Upper lobe of left lung (tissue), 6 donors: ENCODE measurements at regions not wholly inside any gene's neighbourhood (a gene's known extent, or its start where the extent isn't known, plus 50 kb on each side); places are given as distances from the start of the nearest gene placed in this dataset.
A peak's percentile ranks its signal among the peaks of the same experiment; 100 is the strongest.

Experiments
- ATAC-seq, 2 donors: fragments of 200-7000 bp; cut with Tn5 transposase; one replicate each; pipeline ENCODE4 v1.9.1; 2022; ENCODE audit warnings: mild to moderate bottlenecking in 2 of 2, moderate library complexity in 2 of 2; ENCODE audit not compliant: low FRiP score in 2 of 2
- DNase-seq, 2 donors: peaks; one replicate each; pipeline ENCODE4 v3.0.0-alpha.2; 2019 to 2020
- H3K27ac ChIP-seq, 4 donors: fragments of 200-600 bp; sonication (generic); one replicate each; pipeline ENCODE4 v1.5.1; 2016 to 2019
- H3K27me3 ChIP-seq, 4 donors: fragments of 200-600 bp; sonication (generic); one replicate each; pipeline ENCODE4 v1.5.1; 2017 to 2019
- H3K36me3 ChIP-seq, 4 donors: fragments of 200-600 bp; sonication (generic); one replicate each; pipeline ENCODE4 v1.5.1; 2016 to 2019
- H3K4me1 ChIP-seq, 4 donors: fragments of 200-600 bp; sonication (generic); one replicate each; pipeline ENCODE4 v1.5.1; 2018 to 2019
- H3K4me3 ChIP-seq, 4 donors: fragments of 200-600 bp; sonication (generic); one replicate each; pipeline ENCODE4 v1.5.1; 2017 to 2019; ENCODE audit warnings: mild to moderate bottlenecking in 2 of 4, moderate library complexity in 1 of 4
- H3K9me3 ChIP-seq, 4 donors: fragments of 200-600 bp; sonication (generic); one replicate each; pipeline ENCODE4 v1.5.1; 2018 to 2019
- CTCF ChIP-seq, 6 experiments: fragments of 450-650 bp in 4 of 6; fragments of 200-600 bp in 2 of 6; sonication (generic) in 2 of 6; IDR thresholded peaks; one replicate each; pipeline ENCODE4 v1.5.1; 2016 to 2019; ENCODE audit warnings: antibody characterized with exemption in 6 of 6
- EP300 ChIP-seq, 4 donors: sonication (generic); formaldehyde crosslinking; IDR thresholded peaks; one replicate each; pipeline ENCODE4 v1.5.1; 2017; ENCODE audit warnings: antibody characterized with exemption in 4 of 4, control low read depth in 2 of 4
- POLR2A ChIP-seq, 4 donors: fragments of 450-650 bp; IDR thresholded peaks; one replicate each; pipeline ENCODE4 v1.5.1; 2016 to 2017; ENCODE audit warnings: antibody characterized with exemption in 4 of 4, mild to moderate bottlenecking in 2 of 4
- POLR2AphosphoS5 ChIP-seq, 2 donors: sonication (generic); formaldehyde crosslinking; IDR thresholded peaks; one replicate each; pipeline ENCODE4 v1.5.1; 2017; ENCODE audit warnings: antibody characterized with exemption in 2 of 2
- WGBS, 2 donors: methylation state at CpG; one replicate each; pipeline ENCODE4 v1.1.5; 2017 to 2018; 5-methylcytosine and 5-hydroxymethylcytosine counted together
- donor health status: DM: no; HTN: no; CAD: no; lungs with moderate emphysema.
- donor health status: DM: no; HTN: yes; CAD: no; lungs with severe emphysema.

- DNase-seq = no peak
- no peak overlapping the region for H3K4me3 ChIP-seq
- no peaks in the 10 kb centered on the region for H3K4me1 ChIP-seq
- TF ChIP-seq POLR2AphosphoS5 (IDR thresholded peaks at IDR 0.05) (no peak), POLR2A (IDR thresholded peaks at IDR 0.05) (no peak), EP300 (IDR thresholded peaks at IDR 0.05) (no peak), CTCF (IDR thresholded peaks at IDR 0.05) (no peak)
- H3K27ac ChIP-seq = no peak overlapping the region
- ATAC-seq = no peak
- H3K27me3 ChIP-seq = no peaks in the 10 kb centered on the region
- 84 to 85% methylated on average over 2 of the region's 2 CpGs for WGBS, 2 donors
- no peaks in the 10 kb centered on the region for H3K36me3 ChIP-seq
- H3K9me3 ChIP-seq = no peaks in the 10 kb centered on the region
These were observed 494.2 kb downstream of the SOX5 start for GRCh38 chr12:23455283-23455682.

GRCh38 chr12:23458640-23459039 is 490.8 kb downstream of the SOX5 start:
- no peak for DNase-seq
- TF ChIP-seq CTCF (IDR thresholded peaks at IDR 0.05) = no peak
- no peak for TF ChIP-seq POLR2AphosphoS5 (IDR thresholded peaks at IDR 0.05)
- no peak for TF ChIP-seq EP300 (IDR thresholded peaks at IDR 0.05)
- no peak for TF ChIP-seq POLR2A (IDR thresholded peaks at IDR 0.05)
- ATAC-seq = no peak
- H3K9me3 ChIP-seq = no peaks in the 10 kb centered on the region
- H3K27me3 ChIP-seq = no peaks in the 10 kb centered on the region
- H3K4me3 ChIP-seq = no peak overlapping the region
- H3K36me3 ChIP-seq = no peaks in the 10 kb centered on the region
- H3K27ac ChIP-seq = no peak overlapping the region
- H3K4me1 ChIP-seq = no peaks in the 10 kb centered on the region
- WGBS, 2 donors = 91 to 97% methylated on average over 2 of the region's 2 CpGs

- H3K4me1 ChIP-seq = no peaks in the 10 kb centered on the region
- H3K4me3 ChIP-seq = no peak overlapping the region
- H3K9me3 ChIP-seq = peaks cover 0 to 11% (median 0%) of the 10 kb centered on the region in 4 donors
- no peaks in the 10 kb centered on the region for H3K36me3 ChIP-seq
- ATAC-seq (no peak), DNase-seq (no peak)
- no peaks in the 10 kb centered on the region for H3K27me3 ChIP-seq
- TF ChIP-seq POLR2A (IDR thresholded peaks at IDR 0.05) (no peak), EP300 (IDR thresholded peaks at IDR 0.05) (no peak), POLR2AphosphoS5 (IDR thresholded peaks at IDR 0.05) (no peak), CTCF (IDR thresholded peaks at IDR 0.05) (no peak)
- 48 to 55% methylated on average over 3 of the region's 3 CpGs for WGBS, 2 donors
- H3K27ac ChIP-seq = no peak overlapping the region
These were observed 486.9 kb downstream of the SOX5 start for GRCh38 chr12:23462546-23462945.

GRCh38 chr12:23463172-23463571 is 486.3 kb downstream of the SOX5 start:
- H3K27ac ChIP-seq = no peak overlapping the region
- WGBS, 2 donors = 88 to 97% methylated on average over 1 of the region's 1 CpG
- TF ChIP-seq EP300 (IDR thresholded peaks at IDR 0.05) (no peak), CTCF (IDR thresholded peaks at IDR 0.05) (no peak), POLR2A (IDR thresholded peaks at IDR 0.05) (no peak), POLR2AphosphoS5 (IDR thresholded peaks at IDR 0.05) (no peak)
- H3K36me3 ChIP-seq = no peaks in the 10 kb centered on the region
- H3K4me1 ChIP-seq = no peaks in the 10 kb centered on the region
- no peak for ATAC-seq
- DNase-seq = no peak
- H3K4me3 ChIP-seq = no peak overlapping the region
- no peaks in the 10 kb centered on the region for H3K27me3 ChIP-seq
- peaks cover 0 to 11% (median 0%) of the 10 kb centered on the region in 4 donors for H3K9me3 ChIP-seq

GRCh38 chr12:23464241-23464812 is 485.1 kb downstream of the SOX5 start:
- H3K4me3 ChIP-seq = no peak overlapping the region
- peak in 1 of 2 donors; percentile 22 for ATAC-seq
- no peaks in the 10 kb centered on the region for H3K4me1 ChIP-seq
- TF ChIP-seq POLR2A (IDR thresholded peaks at IDR 0.05) (no peak), POLR2AphosphoS5 (IDR thresholded peaks at IDR 0.05) (no peak), EP300 (IDR thresholded peaks at IDR 0.05) (no peak), CTCF (IDR thresholded peaks at IDR 0.05) (no peak)
- 86 to 89% methylated on average over 3 to 4 of the region's 4 CpGs for WGBS, 2 donors
- H3K27me3 ChIP-seq = no peaks in the 10 kb centered on the region
- no peaks in the 10 kb centered on the region for H3K36me3 ChIP-seq
- H3K27ac ChIP-seq = no peak overlapping the region
- peaks cover 0 to 11% (median 0%) of the 10 kb centered on the region in 4 donors for H3K9me3 ChIP-seq
- DNase-seq = no peak
